PC-9 (cell line): ENCODE measurements at regions not wholly inside any gene's neighbourhood (a gene's known extent, or its start where the extent isn't known, plus 50 kb on each side); places are given as distances from the start of the nearest gene placed in this dataset.
A peak's percentile ranks its signal among the peaks of the same experiment; 100 is the strongest.

Source experiments
- BruUV-seq: library from RNA; stranded (reverse); fragments of 400-500 nt; replicated peaks from 2 replicates; lab custom pipeline; 2021; lab: Mats Ljungman, UMichigan
- CTCF ChIA-PET: fragments of 300-600 bp; sonication (Branson Sonifier 250); formaldehyde crosslinking; loops from one replicate; lab custom pipeline; 2022; ENCODE audit warnings: antibody characterized with exemption; lab: Charles Lee
- POLR2A ChIA-PET: fragments of 300-600 bp; sonication (Branson Sonifier 250); formaldehyde crosslinking; loops from one replicate; lab custom pipeline; 2022; ENCODE audit warnings: antibody characterized with exemption; ENCODE audit not compliant: unreplicated experiment; lab: Charles Lee
- DNase-seq, 2 experiments: peaks; one replicate each; pipeline versions ENCODE4 v3.0.0 to v3.0.0-alpha.2; 2015 to 2022; ENCODE audit warnings: mixed read lengths in 1 of 2
- H2AFZ ChIP-seq: fragments of 200-600 bp; sonication (generic); 2 replicates; pipeline ENCODE4 v1.8.1; 2017; ENCODE audit warnings: antibody characterized with exemption
- H3F3A ChIP-seq: fragments of 200-600 bp; sonication (generic); 2 replicates; pipeline ENCODE4 v1.8.1; 2017; ENCODE audit warnings: antibody characterized with exemption, mild to moderate bottlenecking, low read depth; ENCODE audit not compliant: insufficient read depth
- H3K27ac ChIP-seq: fragments of 200-600 bp; sonication (generic); 2 replicates; pipeline ENCODE4 v1.6.1; 2016; ENCODE audit warnings: mixed run types
- H3K27me3 ChIP-seq: fragments of 200-600 bp; sonication (generic); 2 replicates; pipeline ENCODE4 v1.6.1; 2016; ENCODE audit warnings: low read depth, mixed run types; ENCODE audit not compliant: insufficient read depth
- H3K36me3 ChIP-seq: fragments of 200-600 bp; sonication (generic); 2 replicates; pipeline ENCODE4 v1.6.1; 2016; ENCODE audit warnings: low read depth, mixed run types
- H3K4me1 ChIP-seq: fragments of 200-600 bp; sonication (generic); replicated peaks from 2 replicates; pipeline ENCODE4 v1.6.1; 2016; ENCODE audit warnings: mixed run types; ENCODE audit not compliant: insufficient read depth
- H3K4me2 ChIP-seq: fragments of 200-600 bp; sonication (generic); 2 replicates; pipeline ENCODE4 v1.6.1; 2017; ENCODE audit warnings: mixed run types
- H3K4me3 ChIP-seq: fragments of 200-600 bp; sonication (generic); 2 replicates; pipeline ENCODE4 v1.6.1; 2016; ENCODE audit warnings: mixed run types
- H3K79me2 ChIP-seq: fragments of 200-600 bp; sonication (generic); 2 replicates; pipeline ENCODE4 v1.6.1; 2017; ENCODE audit warnings: low read depth, mixed run types
- H3K9me2 ChIP-seq: fragments of 200-600 bp; sonication (generic); 2 replicates; pipeline ENCODE4 v1.8.1; 2017; ENCODE audit warnings: mild to moderate bottlenecking; ENCODE audit not compliant: insufficient read depth
- H3K9me3 ChIP-seq: fragments of 200-600 bp; sonication (generic); 2 replicates; pipeline ENCODE4 v1.8.1; 2016; ENCODE audit warnings: low read depth; ENCODE audit not compliant: insufficient read depth
- H4K20me1 ChIP-seq: fragments of 200-600 bp; sonication (generic); 2 replicates; pipeline ENCODE4 v1.8.1; 2017; ENCODE audit not compliant: insufficient read depth
- CTCF ChIP-seq: fragments of 200-600 bp; sonication (generic); conservative IDR thresholded peaks from 2 replicates; pipeline ENCODE4 v1.6.1; 2017; ENCODE audit warnings: mixed run types, antibody characterized with exemption, mild to moderate bottlenecking, moderate library complexity
- EZH2 ChIP-seq: fragments of 200-600 bp; sonication (generic); IDR thresholded peaks from 2 replicates; pipeline ENCODE4 v1.8.0; 2017; ENCODE audit warnings: antibody characterized with exemption, low read depth
- intact Hi-C: fragments of 100-400 bp; cut with micrococcal nuclease; formaldehyde crosslinking; loops from one replicate; pipeline ENCODE4 v1.10.0; 2022; ENCODE audit not compliant: unreplicated experiment

GRCh38 chrX:13502590-13502989 is 66.8 kb upstream of the EGFL6 start:
- no peaks in the 10 kb centered on the region for H3K79me2 ChIP-seq
- no peaks in the 10 kb centered on the region for H3K9me3 ChIP-seq
- H3F3A ChIP-seq = no peaks in the 10 kb centered on the region
- no peak overlapping the region for H3K27ac ChIP-seq
- peak overlapping the region; percentile 22; the same call in 1 of the 2 replicates for H2AFZ ChIP-seq
- H3K9me2 ChIP-seq = no peaks in the 10 kb centered on the region
- POLR2A ChIA-PET = no interaction called here
- intact Hi-C loops = no loop called here
- no peak for DNase-seq
- no peaks in the 10 kb centered on the region for H4K20me1 ChIP-seq
- BruUV-seq = no TSS peak
- no peaks in the 10 kb centered on the region for H3K4me1 ChIP-seq
- TF ChIP-seq CTCF (no peak), EZH2 (no peak)
- CTCF ChIA-PET = no interaction called here
- no peak overlapping the region for H3K4me3 ChIP-seq
- no peaks in the 10 kb centered on the region for H3K36me3 ChIP-seq
- H3K27me3 ChIP-seq = no peaks in the 10 kb centered on the region
- H3K4me2 ChIP-seq = no peak overlapping the region

- H3K4me2 ChIP-seq = no peak overlapping the region
- CTCF ChIA-PET = no interaction called here
- intact Hi-C loops = loop anchor here (10.0 kb wide), 1 partner anchor 1745 kb away; the partner anchor contains the start of gene MSL3
- POLR2A ChIA-PET = no interaction called here
- no TSS peak for BruUV-seq
- H3K9me3 ChIP-seq = no peaks in the 10 kb centered on the region
- H3F3A ChIP-seq = no peaks in the 10 kb centered on the region
- TF ChIP-seq EZH2 = no peak
- no peak for TF ChIP-seq CTCF
- no peak overlapping the region for H3K27ac ChIP-seq
- H4K20me1 ChIP-seq = no peaks in the 10 kb centered on the region
- H3K4me1 ChIP-seq = peaks cover 9% of the 10 kb centered on the region; the same call in 1 of the 2 replicates
- no peak for DNase-seq
- H2AFZ ChIP-seq = no peak overlapping the region
- no peaks in the 10 kb centered on the region for H3K36me3 ChIP-seq
- H3K27me3 ChIP-seq = no peaks in the 10 kb centered on the region
- no peak overlapping the region for H3K4me3 ChIP-seq
- H3K9me2 ChIP-seq = no peaks in the 10 kb centered on the region
- no peaks in the 10 kb centered on the region for H3K79me2 ChIP-seq
Observed at GRCh38 chrX:13499736-13500135, 69.7 kb upstream of the EGFL6 start.

GRCh38 chrX:13498238-13498637 is 71.2 kb upstream of the EGFL6 start:
- H3K4me2 ChIP-seq = no peak overlapping the region
- H3K27ac ChIP-seq = no peak overlapping the region
- H3K4me3 ChIP-seq = no peak overlapping the region
- CTCF ChIA-PET = no interaction called here
- H2AFZ ChIP-seq = no peak overlapping the region
- H3K9me2 ChIP-seq = no peaks in the 10 kb centered on the region
- H3K79me2 ChIP-seq = no peaks in the 10 kb centered on the region
- BruUV-seq = no TSS peak
- H4K20me1 ChIP-seq = no peaks in the 10 kb centered on the region
- intact Hi-C loops = loop anchor here (10.0 kb wide), 1 partner anchor 1743 kb away; the partner anchor contains the start of gene MSL3
- H3F3A ChIP-seq = no peaks in the 10 kb centered on the region
- no peak for DNase-seq
- TF ChIP-seq EZH2 = no peak
- no peak for TF ChIP-seq CTCF
- no peaks in the 10 kb centered on the region for H3K27me3 ChIP-seq
- H3K4me1 ChIP-seq = peaks cover 10% of the 10 kb centered on the region; the same call in 1 of the 2 replicates
- no peaks in the 10 kb centered on the region for H3K36me3 ChIP-seq
- POLR2A ChIA-PET = no interaction called here
- no peaks in the 10 kb centered on the region for H3K9me3 ChIP-seq
